GM10248 (cell line): ENCODE measurements at regions not wholly inside any gene's neighbourhood (a gene's known extent, or its start where the extent isn't known, plus 50 kb on each side); places are given as distances from the start of the nearest gene placed in this dataset.

Experiments used
- CTCF ChIA-PET: fragments of 300-600 bp; sonication (Branson Sonifier 250); formaldehyde crosslinking; extraction: SDS; loops from one replicate; lab custom pipeline; 2021; ENCODE audit warnings: antibody characterized with exemption; lab: Yijun Ruan, JAX
- POLR2A ChIA-PET: fragments of 350-650 bp; sonication (Branson Sonifier 250); formaldehyde crosslinking; extraction: SDS; loops from one replicate; lab custom pipeline; 2020; ENCODE audit warnings: antibody characterized with exemption; lab: Yijun Ruan, JAX
- DNase-seq: peaks from one replicate; pipeline ENCODE4 v3.0.0; 2012; ENCODE audit errors: extremely low spot score
- TF ChIP-seq, protein P1 (sequence below): IDR thresholded peaks from 2 replicates; pipeline ENCODE4 v1.5.1; 2012; ENCODE audit warnings: mild to moderate bottlenecking, low read depth; ENCODE audit errors: extremely low read depth, missing control alignments, control extremely low read depth

DNA sequence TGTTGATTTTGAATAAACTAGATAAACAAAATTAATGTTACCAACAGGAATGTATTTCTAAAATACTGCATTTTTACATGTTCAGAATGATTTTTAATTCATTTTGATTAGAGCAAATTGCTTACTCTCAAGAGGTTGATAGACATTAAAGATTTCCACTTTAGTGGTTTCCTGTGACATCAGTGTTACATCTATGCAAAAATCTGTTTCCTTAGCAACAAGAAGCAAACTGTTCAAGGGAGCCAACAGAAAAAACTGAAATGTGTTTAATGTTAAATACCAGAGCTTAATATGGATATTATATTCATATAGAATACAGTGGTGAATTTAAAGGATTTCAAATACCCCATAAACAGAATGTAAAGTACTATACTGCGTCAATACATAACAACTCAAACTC is 277.8 kb downstream of the GABRG1 start:
- CTCF ChIA-PET: no interaction called here
- POLR2A ChIA-PET: no interaction called here
- DNase-seq: no peak
- TF ChIP-seq, protein P1, sequence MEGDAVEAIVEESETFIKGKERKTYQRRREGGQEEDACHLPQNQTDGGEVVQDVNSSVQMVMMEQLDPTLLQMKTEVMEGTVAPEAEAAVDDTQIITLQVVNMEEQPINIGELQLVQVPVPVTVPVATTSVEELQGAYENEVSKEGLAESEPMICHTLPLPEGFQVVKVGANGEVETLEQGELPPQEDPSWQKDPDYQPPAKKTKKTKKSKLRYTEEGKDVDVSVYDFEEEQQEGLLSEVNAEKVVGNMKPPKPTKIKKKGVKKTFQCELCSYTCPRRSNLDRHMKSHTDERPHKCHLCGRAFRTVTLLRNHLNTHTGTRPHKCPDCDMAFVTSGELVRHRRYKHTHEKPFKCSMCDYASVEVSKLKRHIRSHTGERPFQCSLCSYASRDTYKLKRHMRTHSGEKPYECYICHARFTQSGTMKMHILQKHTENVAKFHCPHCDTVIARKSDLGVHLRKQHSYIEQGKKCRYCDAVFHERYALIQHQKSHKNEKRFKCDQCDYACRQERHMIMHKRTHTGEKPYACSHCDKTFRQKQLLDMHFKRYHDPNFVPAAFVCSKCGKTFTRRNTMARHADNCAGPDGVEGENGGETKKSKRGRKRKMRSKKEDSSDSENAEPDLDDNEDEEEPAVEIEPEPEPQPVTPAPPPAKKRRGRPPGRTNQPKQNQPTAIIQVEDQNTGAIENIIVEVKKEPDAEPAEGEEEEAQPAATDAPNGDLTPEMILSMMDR: no peak

DNA sequence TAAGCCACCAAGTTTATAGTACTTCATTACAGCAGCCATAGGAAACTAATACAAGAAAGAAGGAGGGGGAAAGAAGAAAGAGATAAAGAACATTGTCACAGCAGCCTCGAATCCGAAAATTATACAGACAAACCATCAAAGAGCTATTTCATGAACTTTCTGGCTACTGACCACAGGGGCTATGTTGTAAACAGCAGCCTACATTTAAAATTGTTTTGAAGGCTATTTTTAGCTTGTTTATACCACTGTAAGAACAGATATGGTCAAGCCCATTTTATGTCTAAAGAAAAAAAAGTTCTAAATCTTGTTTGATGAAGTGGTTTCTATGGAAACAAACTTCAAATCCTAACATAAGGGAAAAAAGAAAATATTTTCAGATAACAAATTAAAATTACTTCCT is 282.1 kb downstream of the GABRG1 start:
- TF ChIP-seq, protein P1: no peak
- DNase-seq: no peak
- POLR2A ChIA-PET: no interaction called here
- CTCF ChIA-PET: no interaction called here

DNA sequence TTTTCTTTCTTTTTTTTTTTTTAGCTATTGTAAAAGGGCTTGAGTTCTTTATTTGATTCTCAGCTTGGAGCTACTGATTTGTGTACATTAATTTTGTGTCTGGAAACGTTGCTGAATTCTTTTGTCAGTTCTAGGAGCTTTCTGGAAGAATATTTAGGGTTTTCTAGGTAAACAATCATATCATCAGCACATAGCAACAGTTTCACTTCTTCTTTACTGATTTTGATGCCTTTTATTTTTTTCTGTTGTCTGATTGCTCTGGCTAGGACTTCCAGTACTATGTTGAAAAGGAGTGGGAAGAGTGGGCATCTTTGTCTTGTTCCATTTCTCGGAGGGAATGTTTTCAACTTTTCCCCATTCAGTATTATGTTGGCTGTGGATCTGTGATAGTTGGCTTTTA is 292.2 kb downstream of the GABRG1 start:
- no peak for DNase-seq
- POLR2A ChIA-PET: no interaction called here
- CTCF ChIA-PET: no interaction called here
- TF ChIP-seq, protein P1: no peak

DNA sequence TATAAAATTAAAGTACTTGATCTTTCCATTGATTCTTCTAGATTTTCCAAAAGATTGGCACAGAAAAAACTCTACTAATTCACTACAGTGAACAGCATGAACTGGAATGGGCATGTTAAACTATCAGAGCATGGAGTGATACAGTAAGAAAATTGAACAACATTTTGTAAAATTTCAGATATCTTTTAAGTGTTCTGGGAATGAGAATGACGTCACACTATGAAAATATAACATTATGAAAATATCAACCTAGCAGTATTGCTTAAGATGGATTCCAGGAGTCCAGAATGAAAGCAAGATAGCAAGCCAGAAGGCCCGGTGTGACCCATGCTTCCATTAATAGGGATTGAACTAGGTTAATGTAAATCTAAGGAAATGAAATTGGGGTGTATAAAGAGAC is 319.9 kb downstream of the GABRG1 start:
- CTCF ChIA-PET: no interaction called here

DNA sequence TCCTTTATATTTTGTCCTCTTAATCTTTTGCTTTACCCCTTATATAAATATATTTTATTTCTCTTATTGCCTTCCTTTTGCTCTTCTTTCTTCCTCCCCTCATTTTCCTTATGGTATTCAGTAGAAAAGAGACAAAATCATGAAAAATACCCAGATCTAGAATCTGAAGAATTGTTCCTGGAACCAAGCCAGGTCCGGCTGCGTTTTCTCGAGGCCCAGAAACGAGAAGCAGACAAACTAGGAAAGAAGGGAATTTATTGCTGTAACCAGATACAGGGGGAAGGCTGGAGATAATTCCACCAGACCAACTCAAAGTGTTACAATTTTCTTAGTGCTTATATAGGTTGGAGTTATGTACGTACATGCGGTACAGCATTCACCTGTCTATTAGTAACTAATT is 328.7 kb downstream of the GABRG1 start:
- TF ChIP-seq, protein P1: no peak
- POLR2A ChIA-PET: no interaction called here
- CTCF ChIA-PET: no interaction called here
- DNase-seq: no peak

More for the DNA sequence above, 319.9 kb downstream of the GABRG1 start:
- POLR2A ChIA-PET: no interaction called here
- no peak for DNase-seq
- TF ChIP-seq, protein P1: no peak

DNA sequence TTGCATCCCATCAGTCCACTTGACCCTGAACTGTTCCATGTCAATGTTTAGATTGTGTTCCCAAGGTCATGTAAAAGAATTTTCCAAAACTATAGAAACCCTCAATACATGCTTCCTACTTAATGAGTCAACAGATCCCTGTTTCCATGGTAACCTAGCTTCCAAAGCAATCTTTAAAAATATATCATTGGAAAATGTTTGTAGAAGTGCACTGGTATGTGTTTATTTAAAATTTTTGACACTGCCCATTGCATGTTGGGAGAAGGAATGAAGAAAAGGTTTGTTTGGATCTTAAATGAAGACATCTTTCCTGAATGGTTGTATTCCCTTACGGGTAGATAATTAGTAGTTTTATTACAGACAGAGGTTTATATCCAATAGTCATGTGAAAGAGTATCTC is 345.3 kb downstream of the GABRG1 start:
- ChIA-PET POLR2A (no interaction called here), CTCF (no interaction called here)
- no peak for DNase-seq
- TF ChIP-seq, protein P1: no peak

DNA sequence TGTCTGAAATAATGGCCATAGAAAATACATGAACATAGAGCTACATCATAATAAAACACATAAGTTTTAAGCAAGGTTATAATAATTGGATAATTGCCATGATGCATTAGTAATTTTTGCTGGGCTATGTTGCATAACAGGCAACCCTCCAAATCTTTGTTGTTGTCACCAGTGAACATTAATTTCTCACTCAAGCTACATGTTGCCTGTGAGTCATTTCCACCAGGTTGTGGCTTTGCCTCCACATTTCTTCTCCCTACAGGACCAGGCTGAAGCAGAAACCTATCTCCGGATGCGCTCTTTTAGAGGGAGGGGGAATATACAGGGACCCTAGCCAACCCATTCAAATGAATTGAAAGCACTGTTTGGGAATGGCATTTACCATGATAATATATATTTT is 347.7 kb downstream of the GABRG1 start:
- ChIA-PET CTCF (interaction anchor here (1.2 kb wide), 1 partner anchor 10 kb away, joined by 3 read pairs; no protein-coding TSS in a partner anchor), POLR2A (no interaction called here)
- TF ChIP-seq, protein P1: no peak
- no peak for DNase-seq
